ENCODE measurements at regions not wholly inside any gene's neighbourhood (a gene's known extent, or its start where the extent isn't known, plus 50 kb on each side); places are given as distances from the start of the nearest gene placed in this dataset.

DNA sequence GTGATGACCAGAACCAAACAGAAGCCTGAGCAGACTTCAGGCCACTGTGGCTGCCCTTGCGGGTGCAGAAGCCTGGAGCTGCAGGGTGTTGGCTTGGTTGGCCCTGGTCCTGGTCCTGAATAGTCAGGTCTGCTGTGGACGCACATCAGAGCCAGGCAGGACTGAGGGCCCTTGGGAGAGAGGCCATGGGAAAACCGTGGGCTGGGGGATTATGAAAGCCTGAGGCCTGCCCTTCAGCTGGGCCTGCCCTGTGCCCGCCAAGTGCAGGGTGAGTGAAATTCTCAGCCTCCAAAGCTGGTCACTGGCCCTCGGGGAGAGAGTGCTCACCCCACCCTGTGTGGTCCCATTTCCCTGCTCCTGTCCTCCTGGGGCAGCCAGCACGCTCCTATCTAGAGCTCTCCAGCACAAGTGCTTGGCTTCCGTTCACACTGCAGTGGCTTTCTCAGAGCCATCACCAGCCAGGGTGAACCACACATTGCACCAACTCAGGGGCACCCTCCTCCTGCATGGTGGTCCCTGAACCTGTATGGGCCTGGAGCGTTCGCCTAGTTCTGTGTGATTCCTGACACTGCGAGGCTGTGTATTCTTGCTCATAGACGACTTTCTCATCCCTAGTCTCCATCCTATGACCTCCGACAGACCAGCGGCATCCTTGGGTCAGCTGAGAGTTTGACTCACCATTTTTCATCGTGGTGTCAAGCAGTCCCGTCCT lies 146.1 kb downstream of the TTLL2 start:
- no peak for TF ChIP-seq RARB (CRISPR knock-in tag; IDR thresholded peaks at IDR 0.05)
- no peak for TF ChIP-seq JUN (IDR thresholded peaks at IDR 0.05)
- TF ChIP-seq, protein P1, sequence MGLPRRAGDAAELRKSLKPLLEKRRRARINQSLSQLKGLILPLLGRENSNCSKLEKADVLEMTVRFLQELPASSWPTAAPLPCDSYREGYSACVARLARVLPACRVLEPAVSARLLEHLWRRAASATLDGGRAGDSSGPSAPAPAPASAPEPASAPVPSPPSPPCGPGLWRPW (IDR thresholded peaks at IDR 0.05), result no peak
- TF ChIP-seq CBX8 (IDR thresholded peaks at IDR 0.05), result no peak
- no peak for TF ChIP-seq ZFP36 (IDR thresholded peaks at IDR 0.05; ENCODE audit: borderline replicate concordance, partially characterized antibody)
- no peak for TF ChIP-seq ZC3H11A (IDR thresholded peaks at IDR 0.05)
- TF ChIP-seq FOXS1 (CRISPR knock-in tag; IDR thresholded peaks at IDR 0.05), result no peak
- no peak for TF ChIP-seq HDAC2 (IDR thresholded peaks at IDR 0.05)
- TF ChIP-seq KDM5A (IDR thresholded peaks at IDR 0.05), result no peak
- TF ChIP-seq, protein P2, sequence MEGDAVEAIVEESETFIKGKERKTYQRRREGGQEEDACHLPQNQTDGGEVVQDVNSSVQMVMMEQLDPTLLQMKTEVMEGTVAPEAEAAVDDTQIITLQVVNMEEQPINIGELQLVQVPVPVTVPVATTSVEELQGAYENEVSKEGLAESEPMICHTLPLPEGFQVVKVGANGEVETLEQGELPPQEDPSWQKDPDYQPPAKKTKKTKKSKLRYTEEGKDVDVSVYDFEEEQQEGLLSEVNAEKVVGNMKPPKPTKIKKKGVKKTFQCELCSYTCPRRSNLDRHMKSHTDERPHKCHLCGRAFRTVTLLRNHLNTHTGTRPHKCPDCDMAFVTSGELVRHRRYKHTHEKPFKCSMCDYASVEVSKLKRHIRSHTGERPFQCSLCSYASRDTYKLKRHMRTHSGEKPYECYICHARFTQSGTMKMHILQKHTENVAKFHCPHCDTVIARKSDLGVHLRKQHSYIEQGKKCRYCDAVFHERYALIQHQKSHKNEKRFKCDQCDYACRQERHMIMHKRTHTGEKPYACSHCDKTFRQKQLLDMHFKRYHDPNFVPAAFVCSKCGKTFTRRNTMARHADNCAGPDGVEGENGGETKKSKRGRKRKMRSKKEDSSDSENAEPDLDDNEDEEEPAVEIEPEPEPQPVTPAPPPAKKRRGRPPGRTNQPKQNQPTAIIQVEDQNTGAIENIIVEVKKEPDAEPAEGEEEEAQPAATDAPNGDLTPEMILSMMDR (IDR thresholded peaks at IDR 0.05), result no peak
- no peak for ATAC-seq
- no peak overlapping the region for H3K4me2 ChIP-seq
- ChIA-PET POLR2A (no interaction called here), CTCF (no interaction called here)
- 55% methylated on average over 11 of the region's 15 CpGs for WGBS (ENCODE audit: missing lambda C conversion rate)
- no peak for DNase-seq (ENCODE audit: low read depth in 1 of 2, low spot score in 1 of 2)
- no peaks in the 10 kb centered on the region for H3K9me3 ChIP-seq
- H3K4me3 ChIP-seq, result no peak overlapping the region
- no peak for FAIRE-seq
- no peaks in the 10 kb centered on the region for H3K4me1 ChIP-seq
- H3K27ac ChIP-seq, result no peak overlapping the region

DNA sequence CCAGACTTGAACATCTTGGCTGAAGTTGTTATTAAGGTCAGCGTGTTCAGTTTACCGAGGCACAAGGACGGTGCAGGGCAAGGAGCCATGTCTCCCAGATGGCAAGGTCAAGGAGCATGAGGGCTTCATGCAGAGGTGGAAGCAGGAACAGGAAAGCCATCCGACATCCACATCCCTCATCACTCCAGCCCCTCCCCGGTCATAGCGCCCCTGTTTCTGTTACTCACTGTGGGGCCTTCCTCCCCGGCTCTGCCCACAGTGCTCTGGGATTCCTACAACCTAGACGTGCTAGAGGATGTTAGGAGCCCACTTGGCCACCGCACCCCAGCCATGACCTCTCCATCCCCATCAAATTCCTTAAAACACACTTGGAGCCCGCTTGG lies 146.7 kb downstream of the TTLL2 start:
- CTCF ChIA-PET, result interaction anchor here (1.9 kb wide), 1 partner anchor 10 kb away, joined by 5 read pairs; no protein-coding TSS in a partner anchor
- WGBS (ENCODE audit: missing lambda C conversion rate), result 70% methylated on average over 7 of the region's 10 CpGs
- POLR2A ChIA-PET, result no interaction called here
- no peak overlapping the region for H3K4me2 ChIP-seq
- DNase-seq (ENCODE audit: low read depth in 1 of 2, low spot score in 1 of 2) (no peak), ATAC-seq (no peak), FAIRE-seq (no peak)
- no peak overlapping the region for H3K4me3 ChIP-seq
- H3K9me3 ChIP-seq, result no peaks in the 10 kb centered on the region
- H3K4me1 ChIP-seq, result no peaks in the 10 kb centered on the region
- no peak for TF ChIP-seq HDAC2 (IDR thresholded peaks at IDR 0.05)
- no peak overlapping the region for H3K27ac ChIP-seq

DNA sequence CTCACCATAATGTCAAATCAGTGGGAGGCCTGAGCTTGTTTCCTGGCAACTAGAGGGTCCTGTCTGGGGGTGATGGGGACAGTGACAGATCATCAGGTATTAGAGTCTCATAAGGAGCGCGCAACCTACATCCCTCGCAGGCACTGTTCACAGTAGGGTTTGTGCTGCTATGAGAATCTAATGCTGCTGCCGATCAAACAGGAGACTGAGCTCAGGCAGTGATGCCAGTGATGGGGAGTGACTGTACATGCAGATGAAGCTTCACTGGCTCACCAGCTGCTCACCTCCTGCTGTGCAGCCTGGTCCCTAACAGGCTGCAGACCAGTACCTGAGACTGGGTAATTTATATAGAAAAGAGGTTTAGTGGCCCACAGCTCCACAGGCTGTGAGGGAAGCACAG lies 147.3 kb downstream of the TTLL2 start:
- TF ChIP-seq HOXA7 (CRISPR knock-in tag; IDR thresholded peaks at IDR 0.05) (no peak), BHLHE40 (IDR thresholded peaks at IDR 0.05; ENCODE audit: low read depth, low read length) (no peak), JUNB (IDR thresholded peaks at IDR 0.05) (no peak), NPAS2 (CRISPR knock-in tag; IDR thresholded peaks at IDR 0.05; ENCODE audit: borderline replicate concordance) (no peak), TFCP2L1 (CRISPR knock-in tag; IDR thresholded peaks at IDR 0.05) (no peak), CBX2 (IDR thresholded peaks at IDR 0.05; ENCODE audit: borderline replicate concordance, low read depth) (no peak), MAZ (IDR thresholded peaks at IDR 0.05; ENCODE audit: borderline replicate concordance, low read depth, low read length) (no peak), TP53 (CRISPR knock-in tag; IDR thresholded peaks at IDR 0.05) (no peak), MAFK (IDR thresholded peaks at IDR 0.05; ENCODE audit: partially characterized antibody) (no peak), ESRRA (IDR thresholded peaks at IDR 0.05; ENCODE audit: borderline replicate concordance, low read length) (no peak), SREBF2 (IDR thresholded peaks at IDR 0.05) (no peak)
- TF ChIP-seq, protein P1 (IDR thresholded peaks at IDR 0.05), result no peak
- 69% methylated on average over 4 of the region's 4 CpGs for whole genome bisulfite sequencing (ENCODE audit: missing lambda C conversion rate)
- CTCF ChIA-PET, result interaction anchor here (1.9 kb wide), 1 partner anchor 11 kb away, joined by 5 read pairs; no protein-coding TSS in a partner anchor

More for the DNA sequence above, 147.3 kb downstream of the TTLL2 start:
- H3K27ac ChIP-seq, result no peak overlapping the region
- H3K4me1 ChIP-seq, result no peaks in the 10 kb centered on the region
- ATAC-seq (no peak), FAIRE-seq (no peak), DNase-seq (ENCODE audit: low read depth in 1 of 2, low spot score in 1 of 2) (no peak)
- no peak overlapping the region for H3K4me2 ChIP-seq
- POLR2A ChIA-PET, result no interaction called here
- H3K4me3 ChIP-seq, result no peak overlapping the region
- H3K9me3 ChIP-seq, result no peaks in the 10 kb centered on the region

Measured in A549 (cell line).